OCI-LY1 (cell line): ENCODE measurements at regions not wholly inside any gene's neighbourhood (a gene's known extent, or its start where the extent isn't known, plus 50 kb on each side); places are given as distances from the start of the nearest gene placed in this dataset.

Experiments used
- EZH2 ChIP-seq: fragments of 200-600 bp; sonication (generic), shearing (Covaris generic); IDR thresholded peaks from 2 replicates; pipeline ENCODE4 v1.8.0; 2017; ENCODE audit warnings: borderline replicate concordance, mixed run types, mild to moderate bottlenecking, antibody characterized with exemption, low read length, moderate library complexity, mixed read lengths
- TF ChIP-seq, protein P1 (sequence below): fragments of 200-600 bp; sonication (generic), shearing (Covaris generic); IDR thresholded peaks from 2 replicates; pipeline ENCODE4 v1.5.1; 2017; ENCODE audit warnings: mild to moderate bottlenecking, antibody characterized with exemption, low read length, moderate library complexity, mixed read lengths

DNA sequence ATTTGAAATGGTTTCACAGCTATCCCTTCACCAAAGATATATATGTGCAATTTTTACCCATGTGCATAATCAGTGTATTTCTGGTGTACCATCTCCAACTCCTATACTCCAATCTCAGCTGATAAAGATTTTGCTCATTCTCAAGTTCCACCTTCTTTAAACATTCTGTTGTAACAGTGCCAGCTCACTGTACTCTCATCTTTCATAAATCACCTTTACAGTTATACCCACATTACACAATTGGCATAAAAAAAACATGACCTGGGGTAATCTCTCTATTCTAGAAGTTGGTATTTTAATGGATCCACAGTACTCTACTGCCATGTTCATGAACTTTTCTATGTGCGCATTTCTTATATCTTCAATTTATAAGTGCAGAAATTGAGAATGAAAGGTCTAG is 339.9 kb upstream of the DPH6 start:
- TF ChIP-seq, protein P1, sequence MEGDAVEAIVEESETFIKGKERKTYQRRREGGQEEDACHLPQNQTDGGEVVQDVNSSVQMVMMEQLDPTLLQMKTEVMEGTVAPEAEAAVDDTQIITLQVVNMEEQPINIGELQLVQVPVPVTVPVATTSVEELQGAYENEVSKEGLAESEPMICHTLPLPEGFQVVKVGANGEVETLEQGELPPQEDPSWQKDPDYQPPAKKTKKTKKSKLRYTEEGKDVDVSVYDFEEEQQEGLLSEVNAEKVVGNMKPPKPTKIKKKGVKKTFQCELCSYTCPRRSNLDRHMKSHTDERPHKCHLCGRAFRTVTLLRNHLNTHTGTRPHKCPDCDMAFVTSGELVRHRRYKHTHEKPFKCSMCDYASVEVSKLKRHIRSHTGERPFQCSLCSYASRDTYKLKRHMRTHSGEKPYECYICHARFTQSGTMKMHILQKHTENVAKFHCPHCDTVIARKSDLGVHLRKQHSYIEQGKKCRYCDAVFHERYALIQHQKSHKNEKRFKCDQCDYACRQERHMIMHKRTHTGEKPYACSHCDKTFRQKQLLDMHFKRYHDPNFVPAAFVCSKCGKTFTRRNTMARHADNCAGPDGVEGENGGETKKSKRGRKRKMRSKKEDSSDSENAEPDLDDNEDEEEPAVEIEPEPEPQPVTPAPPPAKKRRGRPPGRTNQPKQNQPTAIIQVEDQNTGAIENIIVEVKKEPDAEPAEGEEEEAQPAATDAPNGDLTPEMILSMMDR, result no peak
- TF ChIP-seq EZH2, result no peak
